GM23338 (cell line): ENCODE measurements at regions not wholly inside any gene's neighbourhood (a gene's known extent, or its start where the extent isn't known, plus 50 kb on each side); places are given as distances from the start of the nearest gene placed in this dataset.

ENCODE experiments used
- CREB1 ChIP-seq: fragments of 250-450 bp; sonication (Bioruptor Pico); IDR thresholded peaks from 2 replicates; pipeline ENCODE4 v1.5.0; 2020; ENCODE audit warnings: low read depth, mild to moderate bottlenecking, moderate library complexity
- EZH2 ChIP-seq: fragments of 200-600 bp; sonication (generic); IDR thresholded peaks from one replicate; pipeline ENCODE4 v1.8.0; 2017; ENCODE audit warnings: antibody characterized with exemption, mild to moderate bottlenecking, low read depth; ENCODE audit not compliant: unreplicated experiment
- EZH2phosphoT487 ChIP-seq: fragments of 200-600 bp; sonication (generic); IDR thresholded peaks from one replicate; pipeline ENCODE4 v1.8.1; 2018; ENCODE audit warnings: antibody characterized with exemption; ENCODE audit not compliant: unreplicated experiment
- JUNB ChIP-seq: IDR thresholded peaks from one replicate; pipeline ENCODE4 v1.6.1; 2016; ENCODE audit warnings: antibody characterized with exemption; ENCODE audit not compliant: unreplicated experiment
- NANOG ChIP-seq: IDR thresholded peaks from 2 replicates; pipeline ENCODE4 v1.6.1; 2016; ENCODE audit warnings: antibody characterized with exemption, borderline replicate concordance
- POLR2AphosphoS5 ChIP-seq: IDR thresholded peaks from 2 replicates; pipeline ENCODE4 v1.6.1; 2016; ENCODE audit warnings: antibody characterized with exemption, low read depth
- STAT1 ChIP-seq: IDR thresholded peaks from one replicate; pipeline ENCODE4 v1.6.1; 2016; ENCODE audit warnings: antibody characterized with exemption; ENCODE audit not compliant: unreplicated experiment
- ZNF331 ChIP-seq: fragments of 250-450 bp; sonication (Bioruptor Pico); IDR thresholded peaks from 2 replicates; pipeline ENCODE4 v1.5.0; 2020; ENCODE audit warnings: low read depth, mild to moderate bottlenecking, moderate library complexity
- TF ChIP-seq, protein P1 (sequence below), 2 experiments: fragments of 200-600 bp in 1 of 2; sonication (generic) in 1 of 2; conservative IDR thresholded peaks; 2 replicates each; pipeline versions ENCODE4 v1.5.1 to v1.6.1; 2016 to 2017; ENCODE audit warnings: antibody characterized with exemption in 2 of 2, low read depth in 2 of 2, mild to moderate bottlenecking in 2 of 2, moderate library complexity in 1 of 2
- TF ChIP-seq, protein P2 (sequence below): IDR thresholded peaks from one replicate; pipeline ENCODE4 v1.6.1; 2018; ENCODE audit warnings: antibody characterized with exemption; ENCODE audit not compliant: unreplicated experiment
- TF ChIP-seq, protein P3 (sequence below): fragments of 250-450 bp; sonication (Bioruptor Pico); IDR thresholded peaks from 2 replicates; pipeline ENCODE4 v1.5.0; 2020; ENCODE audit warnings: mild to moderate bottlenecking, moderate library complexity
- TF ChIP-seq, protein P4 (sequence below): IDR thresholded peaks from 2 replicates; pipeline ENCODE4 v1.6.1; 2016; ENCODE audit warnings: antibody characterized with exemption

DNA sequence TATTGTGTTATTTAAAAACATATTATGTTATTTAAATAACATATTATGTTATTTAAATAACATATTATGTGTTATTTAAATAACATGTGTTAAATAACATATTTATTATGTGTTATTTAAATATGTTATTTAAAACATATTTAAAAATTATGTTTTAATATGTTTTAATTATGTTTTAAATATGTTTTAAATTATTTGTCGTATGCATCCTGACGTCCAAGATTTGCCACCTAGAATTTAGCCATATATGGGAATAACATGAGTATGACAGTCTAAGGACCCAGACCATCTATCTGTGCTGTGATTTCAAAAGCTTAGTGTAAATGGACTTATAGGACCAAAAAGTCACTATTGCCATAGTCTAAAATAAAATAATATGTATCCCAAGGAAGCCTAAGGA lies 484.3 kb upstream of the KLHL29 start:
- TF ChIP-seq, protein P1, sequence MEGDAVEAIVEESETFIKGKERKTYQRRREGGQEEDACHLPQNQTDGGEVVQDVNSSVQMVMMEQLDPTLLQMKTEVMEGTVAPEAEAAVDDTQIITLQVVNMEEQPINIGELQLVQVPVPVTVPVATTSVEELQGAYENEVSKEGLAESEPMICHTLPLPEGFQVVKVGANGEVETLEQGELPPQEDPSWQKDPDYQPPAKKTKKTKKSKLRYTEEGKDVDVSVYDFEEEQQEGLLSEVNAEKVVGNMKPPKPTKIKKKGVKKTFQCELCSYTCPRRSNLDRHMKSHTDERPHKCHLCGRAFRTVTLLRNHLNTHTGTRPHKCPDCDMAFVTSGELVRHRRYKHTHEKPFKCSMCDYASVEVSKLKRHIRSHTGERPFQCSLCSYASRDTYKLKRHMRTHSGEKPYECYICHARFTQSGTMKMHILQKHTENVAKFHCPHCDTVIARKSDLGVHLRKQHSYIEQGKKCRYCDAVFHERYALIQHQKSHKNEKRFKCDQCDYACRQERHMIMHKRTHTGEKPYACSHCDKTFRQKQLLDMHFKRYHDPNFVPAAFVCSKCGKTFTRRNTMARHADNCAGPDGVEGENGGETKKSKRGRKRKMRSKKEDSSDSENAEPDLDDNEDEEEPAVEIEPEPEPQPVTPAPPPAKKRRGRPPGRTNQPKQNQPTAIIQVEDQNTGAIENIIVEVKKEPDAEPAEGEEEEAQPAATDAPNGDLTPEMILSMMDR (conservative IDR thresholded peaks at IDR 0.05; ENCODE audit: low read depth in 2 of 2), result no peak
- no peak for TF ChIP-seq POLR2AphosphoS5
- TF ChIP-seq, protein P2, sequence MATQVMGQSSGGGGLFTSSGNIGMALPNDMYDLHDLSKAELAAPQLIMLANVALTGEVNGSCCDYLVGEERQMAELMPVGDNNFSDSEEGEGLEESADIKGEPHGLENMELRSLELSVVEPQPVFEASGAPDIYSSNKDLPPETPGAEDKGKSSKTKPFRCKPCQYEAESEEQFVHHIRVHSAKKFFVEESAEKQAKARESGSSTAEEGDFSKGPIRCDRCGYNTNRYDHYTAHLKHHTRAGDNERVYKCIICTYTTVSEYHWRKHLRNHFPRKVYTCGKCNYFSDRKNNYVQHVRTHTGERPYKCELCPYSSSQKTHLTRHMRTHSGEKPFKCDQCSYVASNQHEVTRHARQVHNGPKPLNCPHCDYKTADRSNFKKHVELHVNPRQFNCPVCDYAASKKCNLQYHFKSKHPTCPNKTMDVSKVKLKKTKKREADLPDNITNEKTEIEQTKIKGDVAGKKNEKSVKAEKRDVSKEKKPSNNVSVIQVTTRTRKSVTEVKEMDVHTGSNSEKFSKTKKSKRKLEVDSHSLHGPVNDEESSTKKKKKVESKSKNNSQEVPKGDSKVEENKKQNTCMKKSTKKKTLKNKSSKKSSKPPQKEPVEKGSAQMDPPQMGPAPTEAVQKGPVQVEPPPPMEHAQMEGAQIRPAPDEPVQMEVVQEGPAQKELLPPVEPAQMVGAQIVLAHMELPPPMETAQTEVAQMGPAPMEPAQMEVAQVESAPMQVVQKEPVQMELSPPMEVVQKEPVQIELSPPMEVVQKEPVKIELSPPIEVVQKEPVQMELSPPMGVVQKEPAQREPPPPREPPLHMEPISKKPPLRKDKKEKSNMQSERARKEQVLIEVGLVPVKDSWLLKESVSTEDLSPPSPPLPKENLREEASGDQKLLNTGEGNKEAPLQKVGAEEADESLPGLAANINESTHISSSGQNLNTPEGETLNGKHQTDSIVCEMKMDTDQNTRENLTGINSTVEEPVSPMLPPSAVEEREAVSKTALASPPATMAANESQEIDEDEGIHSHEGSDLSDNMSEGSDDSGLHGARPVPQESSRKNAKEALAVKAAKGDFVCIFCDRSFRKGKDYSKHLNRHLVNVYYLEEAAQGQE, result no peak
- no peak for TF ChIP-seq EZH2
- TF ChIP-seq, protein P3, sequence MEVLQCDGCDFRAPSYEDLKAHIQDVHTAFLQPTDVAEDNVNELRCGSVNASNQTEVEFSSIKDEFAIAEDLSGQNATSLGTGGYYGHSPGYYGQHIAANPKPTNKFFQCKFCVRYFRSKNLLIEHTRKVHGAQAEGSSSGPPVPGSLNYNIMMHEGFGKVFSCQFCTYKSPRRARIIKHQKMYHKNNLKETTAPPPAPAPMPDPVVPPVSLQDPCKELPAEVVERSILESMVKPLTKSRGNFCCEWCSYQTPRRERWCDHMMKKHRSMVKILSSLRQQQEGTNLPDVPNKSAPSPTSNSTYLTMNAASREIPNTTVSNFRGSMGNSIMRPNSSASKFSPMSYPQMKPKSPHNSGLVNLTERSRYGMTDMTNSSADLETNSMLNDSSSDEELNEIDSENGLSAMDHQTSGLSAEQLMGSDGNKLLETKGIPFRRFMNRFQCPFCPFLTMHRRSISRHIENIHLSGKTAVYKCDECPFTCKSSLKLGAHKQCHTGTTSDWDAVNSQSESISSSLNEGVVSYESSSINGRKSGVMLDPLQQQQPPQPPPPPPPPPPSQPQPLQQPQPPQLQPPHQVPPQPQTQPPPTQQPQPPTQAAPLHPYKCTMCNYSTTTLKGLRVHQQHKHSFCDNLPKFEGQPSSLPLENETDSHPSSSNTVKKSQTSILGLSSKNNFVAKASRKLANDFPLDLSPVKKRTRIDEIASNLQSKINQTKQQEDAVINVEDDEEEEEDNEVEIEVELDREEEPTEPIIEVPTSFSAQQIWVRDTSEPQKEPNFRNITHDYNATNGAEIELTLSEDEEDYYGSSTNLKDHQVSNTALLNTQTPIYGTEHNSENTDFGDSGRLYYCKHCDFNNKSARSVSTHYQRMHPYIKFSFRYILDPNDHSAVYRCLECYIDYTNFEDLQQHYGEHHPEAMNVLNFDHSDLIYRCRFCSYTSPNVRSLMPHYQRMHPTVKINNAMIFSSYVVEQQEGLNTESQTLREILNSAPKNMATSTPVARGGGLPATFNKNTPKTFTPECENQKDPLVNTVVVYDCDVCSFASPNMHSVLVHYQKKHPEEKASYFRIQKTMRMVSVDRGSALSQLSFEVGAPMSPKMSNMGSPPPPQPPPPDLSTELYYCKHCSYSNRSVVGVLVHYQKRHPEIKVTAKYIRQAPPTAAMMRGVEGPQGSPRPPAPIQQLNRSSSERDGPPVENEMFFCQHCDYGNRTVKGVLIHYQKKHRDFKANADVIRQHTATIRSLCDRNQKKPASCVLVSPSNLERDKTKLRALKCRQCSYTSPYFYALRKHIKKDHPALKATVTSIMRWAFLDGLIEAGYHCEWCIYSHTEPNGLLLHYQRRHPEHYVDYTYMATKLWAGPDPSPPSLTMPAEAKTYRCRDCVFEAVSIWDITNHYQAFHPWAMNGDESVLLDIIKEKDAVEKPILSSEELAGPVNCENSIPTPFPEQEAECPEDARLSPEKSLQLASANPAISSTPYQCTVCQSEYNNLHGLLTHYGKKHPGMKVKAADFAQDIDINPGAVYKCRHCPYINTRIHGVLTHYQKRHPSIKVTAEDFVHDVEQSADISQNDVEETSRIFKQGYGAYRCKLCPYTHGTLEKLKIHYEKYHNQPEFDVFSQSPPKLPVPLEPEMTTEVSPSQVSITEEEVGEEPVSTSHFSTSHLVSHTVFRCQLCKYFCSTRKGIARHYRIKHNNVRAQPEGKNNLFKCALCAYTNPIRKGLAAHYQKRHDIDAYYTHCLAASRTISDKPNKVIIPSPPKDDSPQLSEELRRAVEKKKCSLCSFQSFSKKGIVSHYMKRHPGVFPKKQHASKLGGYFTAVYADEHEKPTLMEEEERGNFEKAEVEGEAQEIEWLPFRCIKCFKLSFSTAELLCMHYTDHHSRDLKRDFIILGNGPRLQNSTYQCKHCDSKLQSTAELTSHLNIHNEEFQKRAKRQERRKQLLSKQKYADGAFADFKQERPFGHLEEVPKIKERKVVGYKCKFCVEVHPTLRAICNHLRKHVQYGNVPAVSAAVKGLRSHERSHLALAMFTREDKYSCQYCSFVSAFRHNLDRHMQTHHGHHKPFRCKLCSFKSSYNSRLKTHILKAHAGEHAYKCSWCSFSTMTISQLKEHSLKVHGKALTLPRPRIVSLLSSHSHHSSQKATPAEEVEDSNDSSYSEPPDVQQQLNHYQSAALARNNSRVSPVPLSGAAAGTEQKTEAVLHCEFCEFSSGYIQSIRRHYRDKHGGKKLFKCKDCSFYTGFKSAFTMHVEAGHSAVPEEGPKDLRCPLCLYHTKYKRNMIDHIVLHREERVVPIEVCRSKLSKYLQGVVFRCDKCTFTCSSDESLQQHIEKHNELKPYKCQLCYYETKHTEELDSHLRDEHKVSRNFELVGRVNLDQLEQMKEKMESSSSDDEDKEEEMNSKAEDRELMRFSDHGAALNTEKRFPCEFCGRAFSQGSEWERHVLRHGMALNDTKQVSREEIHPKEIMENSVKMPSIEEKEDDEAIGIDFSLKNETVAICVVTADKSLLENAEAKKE (CRISPR knock-in tag), result no peak
- TF ChIP-seq NANOG, result no peak
- TF ChIP-seq JUNB, result no peak
- TF ChIP-seq, protein P4, sequence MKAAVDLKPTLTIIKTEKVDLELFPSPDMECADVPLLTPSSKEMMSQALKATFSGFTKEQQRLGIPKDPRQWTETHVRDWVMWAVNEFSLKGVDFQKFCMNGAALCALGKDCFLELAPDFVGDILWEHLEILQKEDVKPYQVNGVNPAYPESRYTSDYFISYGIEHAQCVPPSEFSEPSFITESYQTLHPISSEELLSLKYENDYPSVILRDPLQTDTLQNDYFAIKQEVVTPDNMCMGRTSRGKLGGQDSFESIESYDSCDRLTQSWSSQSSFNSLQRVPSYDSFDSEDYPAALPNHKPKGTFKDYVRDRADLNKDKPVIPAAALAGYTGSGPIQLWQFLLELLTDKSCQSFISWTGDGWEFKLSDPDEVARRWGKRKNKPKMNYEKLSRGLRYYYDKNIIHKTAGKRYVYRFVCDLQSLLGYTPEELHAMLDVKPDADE, result no peak
- no peak for TF ChIP-seq EZH2phosphoT487
- no peak for TF ChIP-seq CREB1 (CRISPR knock-in tag)
- TF ChIP-seq ZNF331 (CRISPR knock-in tag), result no peak
- TF ChIP-seq STAT1, result no peak
